H9 (cell line): ENCODE measurements at regions not wholly inside any gene's neighbourhood (a gene's known extent, or its start where the extent isn't known, plus 50 kb on each side); places are given as distances from the start of the nearest gene placed in this dataset.

Experiments
- DNase-seq: peaks from one replicate; pipeline ENCODE4 v3.0.0-alpha.2; 2017
- H2AFZ ChIP-seq: one replicate; pipeline ENCODE4 v1.6.1; 2013; ENCODE audit warnings: mild to moderate bottlenecking, low read length, control low read depth, moderate library complexity
- H2AK5ac ChIP-seq: 2 replicates; pipeline ENCODE4 v1.6.1; 2013; ENCODE audit warnings: low read length, control low read depth, mixed read lengths; ENCODE audit not compliant: insufficient read length
- H2BK120ac ChIP-seq: one replicate; pipeline ENCODE4 v1.6.1; 2013; ENCODE audit warnings: low read depth, mild to moderate bottlenecking, low read length, control low read depth, inconsistent platforms; ENCODE audit not compliant: poor library complexity, severe bottlenecking
- H2BK12ac ChIP-seq: 2 replicates; pipeline ENCODE4 v1.6.1; 2013; ENCODE audit warnings: low read length, control low read depth, mixed read lengths, low read depth; ENCODE audit not compliant: insufficient read length
- H2BK15ac ChIP-seq: 2 replicates; pipeline ENCODE4 v1.6.1; 2013; ENCODE audit warnings: low read depth, low read length, control low read depth
- H2BK20ac ChIP-seq: one replicate; pipeline ENCODE4 v1.6.1; 2013; ENCODE audit warnings: low read depth, mild to moderate bottlenecking, low read length, control low read depth, inconsistent platforms; ENCODE audit not compliant: poor library complexity, severe bottlenecking
- H2BK5ac ChIP-seq: 2 replicates; pipeline ENCODE4 v1.6.1; 2013; ENCODE audit warnings: low read length, control low read depth, mixed read lengths; ENCODE audit not compliant: insufficient read length
- H3K14ac ChIP-seq: 2 replicates; pipeline ENCODE4 v1.6.1; 2013; ENCODE audit warnings: low read length, control low read depth; ENCODE audit not compliant: insufficient read depth
- H3K18ac ChIP-seq: 2 replicates; pipeline ENCODE4 v1.6.1; 2013; ENCODE audit warnings: low read depth, mild to moderate bottlenecking, mixed read lengths, low read length, control low read depth; ENCODE audit not compliant: insufficient read length
- H3K23ac ChIP-seq: 2 replicates; pipeline ENCODE4 v1.6.1; 2013; ENCODE audit warnings: low read length, control low read depth, mixed read lengths, low read depth; ENCODE audit not compliant: insufficient read length
- H3K23me2 ChIP-seq: 2 replicates; pipeline ENCODE4 v1.6.1; 2013; ENCODE audit warnings: low read depth, mild to moderate bottlenecking, mixed read lengths, low read length, control low read depth; ENCODE audit not compliant: insufficient read length, poor library complexity, severe bottlenecking
- H3K27ac ChIP-seq: 2 replicates; pipeline ENCODE4 v1.5.1; 2013; ENCODE audit warnings: low read length, control low read depth, mixed read lengths, low read depth; ENCODE audit not compliant: insufficient read length
- H3K27me3 ChIP-seq: 2 replicates; pipeline ENCODE4 v1.6.1; 2013; ENCODE audit warnings: low read length, control low read depth, inconsistent platforms; ENCODE audit not compliant: insufficient read depth
- H3K4ac ChIP-seq: 2 replicates; pipeline ENCODE4 v1.6.1; 2013; ENCODE audit warnings: low read depth, mild to moderate bottlenecking, control low read depth, inconsistent platforms, low read length, moderate library complexity
- H3K4me1 ChIP-seq: 2 replicates; pipeline ENCODE4 v1.6.1; 2013; ENCODE audit warnings: low read length, control low read depth, inconsistent platforms; ENCODE audit not compliant: insufficient read depth
- H3K4me2 ChIP-seq: 2 replicates; pipeline ENCODE4 v1.6.1; 2013; ENCODE audit warnings: low read length, control low read depth, mixed read lengths; ENCODE audit not compliant: insufficient read length, insufficient read depth
- H3K56ac ChIP-seq: 2 replicates; pipeline ENCODE4 v1.6.1; 2013; ENCODE audit warnings: low read depth, mild to moderate bottlenecking, mixed read lengths, low read length, control low read depth; ENCODE audit not compliant: insufficient read length
- H3K79me1 ChIP-seq: 2 replicates; pipeline ENCODE4 v1.6.1; 2013; ENCODE audit warnings: low read depth, mild to moderate bottlenecking, moderate library complexity, low read length, control low read depth, inconsistent platforms; ENCODE audit not compliant: insufficient read depth, poor library complexity, severe bottlenecking
- H3K79me2 ChIP-seq: 2 replicates; pipeline ENCODE4 v1.6.1; 2013; ENCODE audit warnings: low read length, control low read depth, inconsistent platforms; ENCODE audit not compliant: insufficient read depth
- H3K9ac ChIP-seq: 2 replicates; pipeline ENCODE4 v1.6.1; 2013; ENCODE audit warnings: low read length, control low read depth, mixed read lengths; ENCODE audit not compliant: insufficient read length; ENCODE audit errors: extremely low read depth
- H3K9me3 ChIP-seq: one replicate; pipeline ENCODE4 v1.6.1; 2013; ENCODE audit warnings: low read depth, low read length, inconsistent platforms; ENCODE audit not compliant: control insufficient read depth
- H3T11ph ChIP-seq: one replicate; pipeline ENCODE4 v1.6.1; 2013; ENCODE audit warnings: mild to moderate bottlenecking, low read length, control low read depth, inconsistent platforms
- H4K20me1 ChIP-seq: one replicate; pipeline ENCODE4 v1.6.1; 2013; ENCODE audit not compliant: control insufficient read depth, insufficient read length, insufficient read depth
- H4K5ac ChIP-seq: 2 replicates; pipeline ENCODE4 v1.6.1; 2013; ENCODE audit warnings: low read depth, mild to moderate bottlenecking, mixed read lengths, low read length, control low read depth; ENCODE audit not compliant: insufficient read length
- H4K8ac ChIP-seq: replicated peaks from 2 replicates; pipeline ENCODE4 v1.6.1; 2013; ENCODE audit warnings: low read length, control low read depth, mixed read lengths, low read depth; ENCODE audit not compliant: insufficient read length
- H4K91ac ChIP-seq: 2 replicates; pipeline ENCODE4 v1.6.1; 2013; ENCODE audit warnings: low read depth, mild to moderate bottlenecking, moderate library complexity, mixed read lengths, low read length, control low read depth; ENCODE audit not compliant: insufficient read length
- H3K27ac Mint-ChIP-seq, 3 experiments: 2 replicates in 2 of 3; 3 replicates in 1 of 3; pipeline ENCODE4 v1.8.0; 2020 to 2021; ENCODE audit warnings: mixed read lengths in 3 of 3, mild to moderate bottlenecking in 1 of 3, moderate library complexity in 1 of 3
- H3K27me3 Mint-ChIP-seq: 2 replicates; pipeline ENCODE4 v1.8.0; 2021; ENCODE audit warnings: low read depth, mild to moderate bottlenecking, moderate library complexity, mixed read lengths
- H3K36me3 Mint-ChIP-seq, 3 experiments: 2 replicates in 2 of 3; 3 replicates in 1 of 3; pipeline ENCODE4 v1.8.0; 2020 to 2021; ENCODE audit warnings: low read depth in 3 of 3, mixed read lengths in 3 of 3; ENCODE audit not compliant: insufficient read depth in 1 of 3
- H3K4me1 Mint-ChIP-seq, 2 experiments: 2 replicates each; pipeline ENCODE4 v1.8.0; 2020; ENCODE audit warnings: mixed read lengths in 2 of 2
- H3K4me3 Mint-ChIP-seq, 2 experiments: 2 replicates in 1 of 2; 3 replicates in 1 of 2; pipeline ENCODE4 v1.8.0; 2020 to 2021; ENCODE audit warnings: mild to moderate bottlenecking in 2 of 2, mixed read lengths in 2 of 2, moderate library complexity in 1 of 2
- H3K9me3 Mint-ChIP-seq, 2 experiments: 2 replicates in 1 of 2; 3 replicates in 1 of 2; pipeline ENCODE4 v1.8.0; 2020; ENCODE audit warnings: mild to moderate bottlenecking in 2 of 2, mixed read lengths in 2 of 2, moderate library complexity in 1 of 2
- WGBS: extraction: QIAGEN DNeasy Blood & Tissue Kit; methylation state at CpG from one replicate; pipeline ENCODE4 v1.1.7; 2013; ENCODE audit warnings: missing lambda C conversion rate, low lambda C conversion rate, mixed read lengths; ENCODE audit not compliant: insufficient read length; ENCODE audit errors: extremely low coverage; 5-methylcytosine and 5-hydroxymethylcytosine counted together
- TF ChIP-seq, protein P1 (sequence below): fragments of 200-600 bp; sonication (generic); conservative IDR thresholded peaks from 3 replicates; pipeline ENCODE4 v1.8.0; 2021; ENCODE audit warnings: antibody characterized with exemption, mild to moderate bottlenecking

DNA sequence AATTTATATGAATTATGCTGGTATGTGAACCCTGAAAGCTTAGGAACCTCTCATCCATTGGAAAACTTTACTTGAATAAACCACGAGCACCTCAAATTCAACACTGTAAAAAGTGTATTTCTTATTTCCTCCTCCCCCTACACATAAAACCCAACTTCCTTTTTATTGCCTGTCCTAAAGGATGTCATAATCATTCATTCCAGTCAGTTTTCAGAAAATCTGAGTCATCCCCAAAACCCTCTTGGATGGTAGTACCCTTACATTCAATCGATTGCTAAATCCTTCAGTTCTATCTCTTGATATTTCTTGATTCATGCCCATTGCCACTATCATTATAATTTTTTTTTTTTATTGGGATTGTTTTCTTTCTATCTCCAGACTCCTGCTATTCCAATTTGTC, 91.1 kb upstream of the ATP8A1 start:
- H3K27me3 ChIP-seq, result no peaks in the 10 kb centered on the region
- H3K79me2 ChIP-seq, result no peaks in the 10 kb centered on the region
- H4K5ac ChIP-seq, result no peak overlapping the region
- no peak overlapping the region for H3K14ac ChIP-seq
- no peak overlapping the region for H2AFZ ChIP-seq
- Mint-ChIP-seq H3K27ac (no peak overlapping the region), H3K27me3 (no peaks in the 10 kb centered on the region), H3K4me1 (peaks cover 3 to 6% of the 10 kb centered on the region in 2 experiments), H3K36me3 (peaks cover 0 to 8% (median 0%) of the 10 kb centered on the region in 3 experiments; a peak in 2 of 7 replicates), H3K4me3 (no peak overlapping the region), H3K9me3 (peaks cover 2 to 4% of the 10 kb centered on the region in 2 experiments; a peak in 3 of 5 replicates)
- no peak overlapping the region for H4K8ac ChIP-seq
- no peak overlapping the region for H3K18ac ChIP-seq
- no peaks in the 10 kb centered on the region for H3K9me3 ChIP-seq
- H2BK20ac ChIP-seq, result no peak overlapping the region
- 0 out of 2 replicates have a peak, but pooled peaks cover 3% of the 10 kb centered on the region for H3K4me1 ChIP-seq
- H2BK120ac ChIP-seq, result no peak overlapping the region
- no peak overlapping the region for H3K27ac ChIP-seq
- no peaks in the 10 kb centered on the region for H3K79me1 ChIP-seq
- no peak overlapping the region for H3K9ac ChIP-seq
- H3K4me2 ChIP-seq, result no peak overlapping the region
- no peaks in the 10 kb centered on the region for H4K20me1 ChIP-seq
- no peak overlapping the region for H2BK15ac ChIP-seq
- no peak overlapping the region for H3K4ac ChIP-seq
- H4K91ac ChIP-seq, result no peak overlapping the region
- no peak overlapping the region for H3T11ph ChIP-seq
- no peak overlapping the region for H2BK5ac ChIP-seq
- no peak overlapping the region for H3K56ac ChIP-seq
- H2AK5ac ChIP-seq, result no peak overlapping the region
- H3K23me2 ChIP-seq, result no peaks in the 10 kb centered on the region
- no peak for DNase-seq
- WGBS, result no CpG with 5 or more reads among the region's 2 CpGs
- TF ChIP-seq, protein P1, sequence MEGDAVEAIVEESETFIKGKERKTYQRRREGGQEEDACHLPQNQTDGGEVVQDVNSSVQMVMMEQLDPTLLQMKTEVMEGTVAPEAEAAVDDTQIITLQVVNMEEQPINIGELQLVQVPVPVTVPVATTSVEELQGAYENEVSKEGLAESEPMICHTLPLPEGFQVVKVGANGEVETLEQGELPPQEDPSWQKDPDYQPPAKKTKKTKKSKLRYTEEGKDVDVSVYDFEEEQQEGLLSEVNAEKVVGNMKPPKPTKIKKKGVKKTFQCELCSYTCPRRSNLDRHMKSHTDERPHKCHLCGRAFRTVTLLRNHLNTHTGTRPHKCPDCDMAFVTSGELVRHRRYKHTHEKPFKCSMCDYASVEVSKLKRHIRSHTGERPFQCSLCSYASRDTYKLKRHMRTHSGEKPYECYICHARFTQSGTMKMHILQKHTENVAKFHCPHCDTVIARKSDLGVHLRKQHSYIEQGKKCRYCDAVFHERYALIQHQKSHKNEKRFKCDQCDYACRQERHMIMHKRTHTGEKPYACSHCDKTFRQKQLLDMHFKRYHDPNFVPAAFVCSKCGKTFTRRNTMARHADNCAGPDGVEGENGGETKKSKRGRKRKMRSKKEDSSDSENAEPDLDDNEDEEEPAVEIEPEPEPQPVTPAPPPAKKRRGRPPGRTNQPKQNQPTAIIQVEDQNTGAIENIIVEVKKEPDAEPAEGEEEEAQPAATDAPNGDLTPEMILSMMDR, result no peak
- no peak overlapping the region for H2BK12ac ChIP-seq
- H3K23ac ChIP-seq, result no peak overlapping the region
